Neural cell (in vitro differentiated cells): ENCODE measurements at regions not wholly inside any gene's neighbourhood (a gene's known extent, or its start where the extent isn't known, plus 50 kb on each side); places are given as distances from the start of the nearest gene placed in this dataset.

ENCODE experiments used
- H2AFZ ChIP-seq: fragments of 200-600, 300-800 bp; sonication (generic), shearing (Covaris generic); 2 replicates; pipeline ENCODE4 v1.6.0; 2014; ENCODE audit warnings: low read depth, mild to moderate bottlenecking, antibody characterized with exemption, low read length, moderate library complexity
- H3F3A ChIP-seq: fragments of 200-600 bp; shearing (Covaris generic); 2 replicates; pipeline ENCODE4 v1.6.1; 2016; ENCODE audit warnings: mild to moderate bottlenecking, moderate library complexity, mixed read lengths, antibody characterized with exemption, low read length; ENCODE audit not compliant: insufficient read depth, poor library complexity, severe bottlenecking
- H3K27ac ChIP-seq: fragments of 200-600, 300-800 bp; sonication (generic), shearing (Covaris generic); 2 replicates; pipeline ENCODE4 v1.5.1; 2014; ENCODE audit warnings: mild to moderate bottlenecking, low read length, moderate library complexity
- H3K27me3 ChIP-seq: fragments of 300-800, 200-600 bp; sonication (generic), shearing (Covaris generic); 2 replicates; pipeline ENCODE4 v1.6.0; 2014; ENCODE audit warnings: mild to moderate bottlenecking, low read depth, low read length, moderate library complexity; ENCODE audit not compliant: insufficient read depth
- H3K36me3 ChIP-seq: fragments of 300-800, 200-600 bp; sonication (generic), shearing (Covaris generic); 2 replicates; pipeline ENCODE4 v1.5.1; 2014; ENCODE audit warnings: mild to moderate bottlenecking, antibody characterized with exemption, low read length, moderate library complexity; ENCODE audit not compliant: insufficient read depth
- H3K4me2 ChIP-seq: fragments of 300-800, 200-600 bp; sonication (generic), shearing (Covaris generic); 2 replicates; pipeline ENCODE4 v1.6.0; 2014; ENCODE audit warnings: mild to moderate bottlenecking, low read length
- H3K4me3 ChIP-seq: fragments of 300-800, 200-600 bp; sonication (generic), shearing (Covaris generic); 2 replicates; pipeline ENCODE4 v1.5.1; 2014; ENCODE audit warnings: mild to moderate bottlenecking, low read length, moderate library complexity
- H3K79me2 ChIP-seq: fragments of 200-600 bp; shearing (Covaris generic); replicated peaks from 2 replicates; pipeline ENCODE4 v1.6.0; 2014; ENCODE audit warnings: mild to moderate bottlenecking, low read length, moderate library complexity; ENCODE audit not compliant: insufficient read depth
- H3K9ac ChIP-seq: fragments of 300-800, 200-600 bp; sonication (generic), shearing (Covaris generic); 2 replicates; pipeline ENCODE4 v1.6.1; 2016; ENCODE audit warnings: mild to moderate bottlenecking, low read length, mixed read lengths
- H3K9me2 ChIP-seq: fragments of 200-600 bp; shearing (Covaris generic); 2 replicates; pipeline ENCODE4 v1.6.1; 2016; ENCODE audit warnings: mild to moderate bottlenecking, low read length, mixed read lengths; ENCODE audit not compliant: insufficient read depth
- H3K9me3 ChIP-seq: fragments of 200-600, 300-800 bp; sonication (generic), shearing (Covaris generic); 2 replicates; pipeline ENCODE4 v1.6.1; 2016; ENCODE audit warnings: mild to moderate bottlenecking, mixed run types, low read length, moderate library complexity, mixed read lengths
- H4K20me1 ChIP-seq: fragments of 200-600 bp; shearing (Covaris generic); 2 replicates; pipeline ENCODE4 v1.6.1; 2016; ENCODE audit warnings: mild to moderate bottlenecking, mixed run types; ENCODE audit not compliant: insufficient read depth
- CTCF ChIP-seq: fragments of 450-650 bp; IDR thresholded peaks from 2 replicates; pipeline ENCODE4 v1.5.1; 2014; ENCODE audit warnings: antibody characterized with exemption, mild to moderate bottlenecking, moderate library complexity; ENCODE audit not compliant: poor library complexity, severe bottlenecking
- EP300 ChIP-seq: fragments of 450-650 bp; conservative IDR thresholded peaks from 2 replicates; pipeline ENCODE4 v1.6.1; 2014; ENCODE audit warnings: antibody characterized with exemption, mild to moderate bottlenecking, moderate library complexity; ENCODE audit not compliant: poor library complexity, severe bottlenecking
- EZH2 ChIP-seq: fragments of 200-600, 300-800 bp; shearing (Covaris generic), sonication (generic); IDR thresholded peaks from 2 replicates; pipeline ENCODE4 v1.6.1; 2014; ENCODE audit warnings: antibody characterized with exemption, low read length, borderline replicate concordance, mild to moderate bottlenecking; ENCODE audit not compliant: insufficient read depth, poor library complexity, severe bottlenecking
- MXI1 ChIP-seq: fragments of 450-650 bp; conservative IDR thresholded peaks from 2 replicates; pipeline ENCODE4 v1.6.1; 2014; ENCODE audit warnings: antibody characterized with exemption, mild to moderate bottlenecking; ENCODE audit not compliant: poor library complexity, severe bottlenecking
- POLR2AphosphoS5 ChIP-seq: IDR thresholded peaks from 2 replicates; pipeline ENCODE4 v1.6.1; 2012
- RAD21 ChIP-seq: fragments of 450-650 bp; conservative IDR thresholded peaks from 2 replicates; pipeline ENCODE4 v1.6.1; 2014; ENCODE audit warnings: antibody characterized with exemption, mild to moderate bottlenecking, moderate library complexity
- REST ChIP-seq: IDR thresholded peaks from 2 replicates; pipeline ENCODE4 v1.6.1; 2012; ENCODE audit warnings: borderline replicate concordance
- SMC3 ChIP-seq: fragments of 450-650 bp; conservative IDR thresholded peaks from 2 replicates; pipeline ENCODE4 v1.6.1; 2014; ENCODE audit warnings: antibody characterized with exemption, mild to moderate bottlenecking, moderate library complexity; ENCODE audit not compliant: poor library complexity
- TAF1 ChIP-seq: IDR thresholded peaks from 2 replicates; pipeline ENCODE4 v1.6.1; 2012; ENCODE audit warnings: low read depth

GRCh38 chr12:59500335-59500734 is 95.5 kb upstream of the SLC16A7 start:
- Histone ChIP-seq H2AFZ (no peak overlapping the region), H3K9me2 (no peaks in the 10 kb centered on the region), H3K36me3 (no peaks in the 10 kb centered on the region), H3K79me2 (no peaks in the 10 kb centered on the region), H3F3A (no peaks in the 10 kb centered on the region), H3K27ac (no peak overlapping the region), H4K20me1 (no peaks in the 10 kb centered on the region), H3K4me2 (no peak overlapping the region), H3K27me3 (no peaks in the 10 kb centered on the region), H3K9ac (no peak overlapping the region), H3K4me3 (no peak overlapping the region), H3K9me3 (no peaks in the 10 kb centered on the region)
- TF ChIP-seq REST (no peak), SMC3 (no peak), RAD21 (no peak), CTCF (no peak), TAF1 (no peak), EZH2 (no peak), POLR2AphosphoS5 (no peak), EP300 (no peak), MXI1 (no peak)

- Histone ChIP-seq H3F3A (no peaks in the 10 kb centered on the region), H3K9me3 (no peaks in the 10 kb centered on the region), H3K36me3 (no peaks in the 10 kb centered on the region), H3K4me2 (no peak overlapping the region), H2AFZ (no peak overlapping the region), H3K27me3 (no peaks in the 10 kb centered on the region), H3K4me3 (no peak overlapping the region), H3K9me2 (no peaks in the 10 kb centered on the region), H3K79me2 (no peaks in the 10 kb centered on the region), H3K27ac (no peak overlapping the region), H3K9ac (no peak overlapping the region), H4K20me1 (no peaks in the 10 kb centered on the region)
- TF ChIP-seq CTCF (no peak), REST (no peak), SMC3 (no peak), TAF1 (no peak), RAD21 (no peak), POLR2AphosphoS5 (no peak), EP300 (no peak), EZH2 (no peak), MXI1 (no peak)
Measured at GRCh38 chr12:59499774-59500173, 96.1 kb upstream of the SLC16A7 start.
